WTC11 (cell line): ENCODE measurements at regions not wholly inside any gene's neighbourhood (a gene's known extent, or its start where the extent isn't known, plus 50 kb on each side); places are given as distances from the start of the nearest gene placed in this dataset.

Experiments
- CTCF ChIP-seq: fragments of 200-600 bp; IDR thresholded peaks from 2 replicates; pipeline ENCODE4 v1.8.0; 2022; ENCODE audit warnings: antibody characterized with exemption
- SMAD3 ChIP-seq: sonication (generic); formaldehyde crosslinking; IDR thresholded peaks from 2 replicates; pipeline ENCODE4 v1.8.0; 2022; ENCODE audit warnings: missing genetic modification reagents, mild to moderate bottlenecking, borderline replicate concordance
- USF1 ChIP-seq: sonication (generic); formaldehyde crosslinking; IDR thresholded peaks from 2 replicates; pipeline ENCODE4 v1.8.0; 2022; ENCODE audit warnings: mild to moderate bottlenecking, missing genetic modification reagents
- TF ChIP-seq, protein P1 (sequence below): sonication (generic); formaldehyde crosslinking; IDR thresholded peaks from 2 replicates; pipeline ENCODE4 v1.8.1; 2023; ENCODE audit warnings: mild to moderate bottlenecking, missing genetic modification reagents
- TF ChIP-seq, protein P2 (sequence below): sonication (generic); formaldehyde crosslinking; IDR thresholded peaks from 2 replicates; pipeline ENCODE4 v1.8.1; 2022; ENCODE audit warnings: missing genetic modification reagents, borderline replicate concordance

DNA sequence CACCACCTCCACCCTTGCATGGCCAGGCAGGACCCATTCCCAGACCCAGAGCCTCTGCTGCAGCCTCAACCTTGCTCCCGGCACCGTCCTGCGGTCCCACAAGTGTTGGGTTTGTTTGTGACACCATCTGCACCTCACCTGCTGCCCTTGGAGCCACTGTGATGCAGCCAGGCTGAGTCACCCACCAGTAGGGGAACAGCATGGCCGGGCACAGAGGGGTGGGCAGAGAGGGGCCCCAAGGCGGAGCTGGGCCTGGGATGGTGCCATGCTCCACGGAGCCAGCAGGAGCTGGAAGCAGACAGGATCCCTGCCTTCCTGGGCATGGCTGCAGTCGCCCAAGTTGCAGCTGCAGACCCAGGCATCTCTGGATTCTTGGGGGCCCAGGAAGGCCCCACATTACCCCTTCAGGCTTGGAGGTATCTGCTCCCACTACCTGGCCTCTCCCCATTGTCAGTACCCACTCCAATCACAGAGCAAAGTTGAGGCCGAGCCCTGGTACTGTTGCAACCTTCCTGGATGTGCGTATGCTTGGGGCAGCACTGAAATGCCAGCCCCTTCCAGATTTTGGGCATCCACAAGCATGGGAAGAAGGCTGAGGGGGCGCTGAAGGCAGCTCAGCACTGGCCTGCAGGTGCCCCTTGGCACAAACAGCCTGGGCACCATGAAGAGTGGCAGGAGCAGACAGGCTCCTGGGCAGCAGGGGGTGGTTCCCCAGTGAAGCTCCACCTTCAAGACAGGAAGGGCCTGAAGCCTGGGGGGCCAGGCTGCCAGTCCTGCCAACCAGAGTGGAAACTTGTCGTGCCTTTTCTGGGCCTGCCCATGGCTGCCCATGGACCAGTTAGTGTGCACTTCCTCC lies 172.8 kb downstream of the MATN1 start:
- TF ChIP-seq SMAD3 (no peak), CTCF (no peak), USF1 (CRISPR knock-in tag) (no peak)
- TF ChIP-seq, protein P1, sequence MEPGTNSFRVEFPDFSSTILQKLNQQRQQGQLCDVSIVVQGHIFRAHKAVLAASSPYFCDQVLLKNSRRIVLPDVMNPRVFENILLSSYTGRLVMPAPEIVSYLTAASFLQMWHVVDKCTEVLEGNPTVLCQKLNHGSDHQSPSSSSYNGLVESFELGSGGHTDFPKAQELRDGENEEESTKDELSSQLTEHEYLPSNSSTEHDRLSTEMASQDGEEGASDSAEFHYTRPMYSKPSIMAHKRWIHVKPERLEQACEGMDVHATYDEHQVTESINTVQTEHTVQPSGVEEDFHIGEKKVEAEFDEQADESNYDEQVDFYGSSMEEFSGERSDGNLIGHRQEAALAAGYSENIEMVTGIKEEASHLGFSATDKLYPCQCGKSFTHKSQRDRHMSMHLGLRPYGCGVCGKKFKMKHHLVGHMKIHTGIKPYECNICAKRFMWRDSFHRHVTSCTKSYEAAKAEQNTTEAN: no peak
- TF ChIP-seq, protein P2, sequence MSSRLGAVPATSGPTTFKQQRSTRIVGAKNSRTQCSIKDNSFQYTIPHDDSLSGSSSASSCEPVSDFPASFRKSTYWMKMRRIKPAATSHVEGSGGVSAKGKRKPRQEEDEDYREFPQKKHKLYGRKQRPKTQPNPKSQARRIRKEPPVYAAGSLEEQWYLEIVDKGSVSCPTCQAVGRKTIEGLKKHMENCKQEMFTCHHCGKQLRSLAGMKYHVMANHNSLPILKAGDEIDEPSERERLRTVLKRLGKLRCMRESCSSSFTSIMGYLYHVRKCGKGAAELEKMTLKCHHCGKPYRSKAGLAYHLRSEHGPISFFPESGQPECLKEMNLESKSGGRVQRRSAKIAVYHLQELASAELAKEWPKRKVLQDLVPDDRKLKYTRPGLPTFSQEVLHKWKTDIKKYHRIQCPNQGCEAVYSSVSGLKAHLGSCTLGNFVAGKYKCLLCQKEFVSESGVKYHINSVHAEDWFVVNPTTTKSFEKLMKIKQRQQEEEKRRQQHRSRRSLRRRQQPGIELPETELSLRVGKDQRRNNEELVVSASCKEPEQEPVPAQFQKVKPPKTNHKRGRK (CRISPR knock-in tag): no peak
